ENCODE measurements at regions not wholly inside any gene's neighbourhood (a gene's known extent, or its start where the extent isn't known, plus 50 kb on each side); places are given as distances from the start of the nearest gene placed in this dataset.

DNA sequence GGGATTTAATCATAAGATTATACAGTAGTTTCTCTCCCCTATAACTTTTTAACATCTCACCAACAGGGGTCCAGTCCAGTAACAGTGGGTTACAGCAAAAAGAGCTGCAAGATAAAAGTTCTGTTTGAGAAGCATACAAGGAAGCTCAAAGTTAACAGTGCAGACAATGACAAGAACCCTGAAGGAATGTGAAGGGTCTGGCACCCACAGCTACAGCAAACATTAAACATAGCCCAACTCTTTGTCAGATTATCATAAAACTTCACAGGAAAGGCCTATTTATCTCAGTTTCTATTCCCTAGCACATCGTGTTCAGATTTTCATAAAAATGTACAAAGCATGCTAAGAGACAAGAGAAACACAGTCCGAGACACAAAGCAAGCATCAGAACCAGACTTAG lies 309.4 kb downstream of the DIRAS2 start:
- no peak for DNase-seq

DNA sequence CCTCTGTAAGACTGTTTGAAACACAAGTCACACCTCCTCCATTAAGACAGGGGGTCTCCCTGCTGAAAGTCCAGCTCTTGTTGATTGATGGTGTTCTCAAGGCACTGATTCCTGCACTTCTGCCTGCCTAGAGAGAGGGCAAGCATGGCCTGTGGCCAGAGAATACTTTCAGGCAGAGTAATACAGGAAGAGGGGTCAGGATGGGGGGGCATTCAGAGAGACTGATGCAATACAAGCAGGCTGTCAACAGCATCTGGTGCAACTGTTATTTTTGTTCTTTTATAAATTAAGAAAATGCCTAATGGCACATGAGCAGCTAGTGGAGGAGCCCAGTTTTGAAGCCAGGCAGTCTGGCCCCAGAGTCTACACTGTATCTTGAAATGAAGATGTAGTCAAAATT lies 302.2 kb downstream of the DIRAS2 start:
- DNase-seq: no peak

DNA sequence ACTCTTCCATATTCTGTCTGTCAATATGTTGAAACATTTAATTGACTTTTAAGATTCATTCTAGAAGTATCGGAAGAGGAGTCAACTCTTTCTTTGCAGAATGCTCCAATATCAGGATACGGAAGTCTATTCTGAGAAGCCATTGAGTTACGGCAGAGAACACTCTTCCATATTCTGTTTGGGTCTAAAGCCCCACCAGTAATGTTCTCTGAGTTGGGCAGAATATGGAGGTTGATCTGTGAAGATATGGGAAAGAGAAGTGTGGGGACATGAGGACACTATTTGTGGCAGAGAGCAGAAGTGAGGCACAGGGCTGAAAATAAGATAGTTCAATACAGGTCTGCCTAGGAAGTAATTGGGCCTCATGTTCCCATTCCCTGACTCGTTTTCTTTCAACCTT lies 300.0 kb downstream of the DIRAS2 start:
- no peak for DNase-seq

DNA sequence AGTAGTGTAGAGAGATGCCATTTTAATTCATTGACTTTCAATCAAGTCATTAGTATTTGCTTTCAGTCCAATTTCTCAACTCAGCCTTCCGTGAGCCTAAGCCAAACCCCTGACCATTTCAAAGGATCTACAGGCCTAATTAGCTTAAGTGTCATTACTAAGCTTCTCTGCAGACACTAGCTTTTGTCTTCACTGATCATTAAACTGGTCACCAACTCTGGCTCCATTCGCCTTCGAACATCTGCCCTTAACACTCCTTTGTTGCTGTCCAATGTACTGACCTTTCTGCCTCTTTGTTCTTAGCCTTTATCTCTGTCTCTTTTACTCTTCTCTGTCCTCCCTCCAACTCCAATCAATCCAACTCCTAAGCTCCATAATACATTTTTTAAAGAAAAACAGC lies 299.3 kb downstream of the DIRAS2 start:
- no peak for DNase-seq

DNA sequence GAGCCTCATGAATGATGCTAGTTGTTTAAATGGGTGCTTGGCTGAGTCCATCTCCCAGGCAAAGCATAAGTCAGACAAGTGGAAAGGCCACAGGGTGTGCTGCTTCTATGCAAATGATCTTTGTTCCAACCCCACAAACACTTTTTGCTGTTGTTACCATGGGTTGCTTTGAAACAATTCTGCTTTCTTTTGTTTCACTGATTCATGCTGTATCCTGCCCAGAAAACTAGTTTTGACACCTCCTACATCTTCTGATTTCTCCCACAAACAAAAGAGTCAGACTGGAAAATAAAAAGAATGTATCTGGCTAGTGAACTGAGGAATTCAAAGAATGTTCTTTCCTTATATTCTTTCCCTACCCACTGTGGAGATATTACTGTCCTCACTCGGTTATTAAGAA lies 298.6 kb downstream of the DIRAS2 start:
- peak; percentile 6 for DNase-seq

DNA sequence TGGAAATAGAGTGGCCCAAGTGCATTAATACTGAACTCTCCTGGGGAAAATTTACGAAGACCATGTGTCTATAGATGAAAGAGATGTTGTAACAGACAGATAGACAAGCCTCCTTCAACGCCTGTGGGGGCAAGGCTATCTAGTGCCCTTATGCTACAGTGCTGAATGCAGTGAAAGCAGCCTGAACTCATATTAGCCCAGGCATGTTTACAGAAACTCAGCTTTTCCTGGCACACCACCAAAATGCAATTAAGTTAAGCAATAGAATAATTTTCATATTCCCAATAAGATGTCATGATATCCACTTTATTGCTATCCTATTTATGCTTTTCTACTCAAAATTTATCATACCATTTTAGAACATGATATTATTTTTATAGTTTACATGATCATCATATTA lies 277.0 kb downstream of the DIRAS2 start:
- DNase-seq: no peak

DNA sequence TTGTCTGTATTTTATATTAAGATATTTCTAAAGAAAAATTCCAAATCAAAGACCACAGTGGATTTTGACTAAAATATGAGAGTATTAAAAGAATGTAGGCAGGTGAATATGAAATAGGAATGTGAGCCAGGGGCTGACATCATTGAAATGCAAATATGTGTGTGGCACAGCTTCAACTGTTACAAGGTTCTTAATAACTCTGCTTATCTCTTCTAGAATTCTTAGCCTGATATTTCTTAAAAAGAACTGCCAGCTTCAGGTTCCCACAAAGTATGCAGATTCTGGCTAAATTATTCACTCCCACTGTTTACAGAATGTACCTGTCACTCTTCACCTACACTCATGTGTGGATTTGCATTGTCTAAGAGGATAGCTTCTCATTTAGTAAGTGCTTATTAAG lies 274.4 kb downstream of the DIRAS2 start:
- no peak for DNase-seq

DNA sequence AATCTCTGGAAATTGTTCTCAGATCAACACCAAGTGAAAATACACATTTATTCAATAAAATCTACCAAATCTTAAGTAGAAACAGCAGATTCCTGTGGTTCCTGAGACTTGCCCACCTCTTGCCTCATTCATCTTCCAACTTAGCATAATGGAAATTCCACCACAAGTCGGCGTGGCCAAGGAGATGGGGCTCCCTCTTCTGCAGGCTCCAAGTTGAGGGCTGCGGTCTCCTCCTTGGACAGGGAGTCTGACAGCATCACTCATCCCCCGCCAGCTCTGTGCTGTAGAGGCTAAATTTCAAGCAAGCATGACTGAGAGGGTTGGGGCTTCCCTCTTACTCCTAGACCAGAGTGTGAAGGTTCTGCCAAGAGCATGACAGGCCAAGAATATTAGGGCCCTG lies 273.7 kb downstream of the DIRAS2 start:
- DNase-seq: no peak

DNA sequence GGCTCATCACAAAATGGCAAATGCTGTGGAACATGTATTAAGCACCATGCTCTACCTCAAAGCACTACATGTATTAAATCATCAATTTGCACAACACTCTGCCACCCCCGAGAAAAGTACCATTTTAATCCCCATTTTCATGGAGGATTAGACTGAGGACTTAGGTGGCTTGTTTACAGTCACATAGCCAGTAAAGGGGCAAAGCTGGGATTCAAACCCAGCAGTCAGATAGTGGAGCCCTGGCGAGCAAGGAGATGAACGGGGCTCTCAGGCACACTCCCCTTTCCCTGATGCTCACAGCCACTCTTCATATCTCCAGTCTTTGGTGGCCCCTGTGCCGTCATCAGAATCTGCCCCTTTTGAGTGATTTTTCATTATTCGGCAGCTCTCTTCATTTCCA lies 262.9 kb downstream of the DIRAS2 start:
- no peak for DNase-seq

DNA sequence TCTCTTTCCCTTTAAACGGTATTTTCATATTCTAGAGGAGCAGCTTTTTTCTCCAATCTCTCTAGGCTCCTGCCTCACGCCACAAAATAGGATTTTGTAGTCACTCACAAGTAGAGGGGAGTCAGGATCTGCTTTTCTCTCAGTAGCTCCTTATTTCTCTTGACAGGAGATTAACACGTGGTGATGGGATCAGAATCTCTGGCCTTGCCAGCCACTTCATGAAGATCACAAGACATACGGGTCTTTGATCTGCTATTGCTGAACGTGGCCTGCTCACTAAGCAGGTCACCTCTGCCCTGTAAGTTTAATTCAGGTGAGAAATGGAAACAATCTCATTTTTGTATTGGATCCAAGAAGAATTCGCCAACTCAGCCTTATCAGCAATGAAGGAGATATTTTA lies 257.5 kb downstream of the DIRAS2 start:
- no peak for DNase-seq

DNA sequence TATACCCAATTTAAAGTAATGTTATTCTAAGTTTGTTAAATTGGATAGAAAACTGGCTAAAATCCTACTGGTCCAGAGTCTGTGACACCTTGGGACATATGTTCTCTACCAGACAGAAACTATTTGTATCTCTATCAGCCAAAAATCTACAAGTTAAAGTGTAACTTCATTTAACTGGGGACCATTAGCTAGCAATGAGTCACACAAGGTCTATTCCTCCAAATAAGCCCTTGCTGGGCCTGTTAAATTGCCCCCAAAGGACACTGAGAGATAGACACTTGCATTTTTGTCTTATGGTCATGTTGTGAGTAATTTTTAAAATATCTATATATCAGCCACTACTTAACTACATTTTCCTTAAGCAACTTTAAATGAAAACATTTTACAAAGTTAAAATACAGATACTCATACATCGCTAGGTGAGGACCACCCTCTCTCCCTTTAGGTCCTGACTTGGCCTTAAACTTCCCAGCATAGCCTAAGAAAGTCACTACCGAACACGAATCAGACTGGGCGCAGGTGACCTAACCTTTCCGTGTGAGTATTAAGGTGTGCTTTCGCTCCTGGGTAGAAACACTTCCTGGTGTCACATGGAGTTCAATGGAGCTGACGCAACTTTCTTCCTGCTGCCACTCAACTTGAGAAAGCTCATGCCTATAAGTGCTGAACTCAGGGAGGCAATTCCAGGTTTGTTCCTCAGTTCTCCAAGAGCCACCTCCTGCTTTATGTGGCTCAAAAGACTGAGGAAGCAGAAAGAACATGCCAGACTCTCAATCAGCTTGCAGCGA lies 249.1 kb downstream of the DIRAS2 start:
- DNase-seq: no peak

DNA sequence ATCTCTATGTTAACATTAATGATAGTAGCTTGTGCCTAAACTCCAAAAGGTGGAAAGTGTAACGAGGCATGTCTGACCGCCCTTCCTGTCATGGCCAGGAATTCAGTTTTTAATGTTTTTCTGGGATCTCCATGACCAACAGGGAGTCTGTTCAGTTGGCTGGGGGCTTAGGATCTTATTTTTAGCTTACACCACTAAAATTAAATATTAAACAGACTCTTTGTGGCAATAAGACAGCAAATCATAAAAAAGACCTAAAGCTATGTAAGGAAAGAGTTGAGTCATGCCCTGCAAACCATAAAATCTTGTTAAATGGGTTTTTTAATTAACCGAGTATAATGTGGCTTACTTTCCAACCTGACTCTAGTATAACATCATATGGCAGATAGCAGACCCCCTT lies 247.8 kb downstream of the DIRAS2 start:
- DNase-seq: no peak

DNA sequence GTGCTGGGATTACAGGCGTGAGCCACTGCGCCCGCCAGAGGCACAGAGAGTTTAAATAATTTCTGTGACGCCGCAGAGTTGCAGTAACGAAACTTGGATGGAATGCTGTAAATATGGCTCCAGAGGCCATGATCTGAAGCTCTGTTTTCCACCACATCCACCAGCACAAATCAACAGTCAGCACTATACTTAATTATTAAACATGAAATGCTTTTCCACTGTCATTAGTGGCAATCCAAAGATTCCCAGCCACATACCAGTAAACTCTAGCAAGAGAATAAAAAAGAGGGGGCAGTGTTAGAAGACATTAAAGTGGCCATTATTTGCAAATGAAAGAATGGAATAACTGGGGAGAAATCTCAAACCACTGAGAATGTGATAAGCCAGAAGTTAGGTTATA lies 242.5 kb downstream of the DIRAS2 start:
- DNase-seq: no peak

DNA sequence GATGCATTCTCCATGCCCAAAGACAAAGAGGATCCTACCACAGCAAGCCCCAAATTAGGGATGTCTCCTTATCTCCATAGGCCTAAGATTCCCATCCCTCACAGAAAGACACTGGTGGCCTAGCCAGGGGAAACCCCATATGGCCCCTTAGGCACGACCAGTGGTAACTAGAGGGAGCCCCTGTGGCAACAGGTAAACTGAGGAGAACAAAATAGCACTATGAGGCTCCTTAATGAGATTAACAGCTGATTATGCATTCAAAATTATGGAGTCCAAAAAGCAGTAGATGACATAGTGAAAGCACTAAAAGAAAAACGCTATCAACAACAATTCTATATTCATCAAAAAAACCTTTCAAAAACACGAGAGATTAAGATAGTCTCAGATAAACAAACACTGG lies 234.0 kb downstream of the DIRAS2 start:
- no peak for DNase-seq

DNA sequence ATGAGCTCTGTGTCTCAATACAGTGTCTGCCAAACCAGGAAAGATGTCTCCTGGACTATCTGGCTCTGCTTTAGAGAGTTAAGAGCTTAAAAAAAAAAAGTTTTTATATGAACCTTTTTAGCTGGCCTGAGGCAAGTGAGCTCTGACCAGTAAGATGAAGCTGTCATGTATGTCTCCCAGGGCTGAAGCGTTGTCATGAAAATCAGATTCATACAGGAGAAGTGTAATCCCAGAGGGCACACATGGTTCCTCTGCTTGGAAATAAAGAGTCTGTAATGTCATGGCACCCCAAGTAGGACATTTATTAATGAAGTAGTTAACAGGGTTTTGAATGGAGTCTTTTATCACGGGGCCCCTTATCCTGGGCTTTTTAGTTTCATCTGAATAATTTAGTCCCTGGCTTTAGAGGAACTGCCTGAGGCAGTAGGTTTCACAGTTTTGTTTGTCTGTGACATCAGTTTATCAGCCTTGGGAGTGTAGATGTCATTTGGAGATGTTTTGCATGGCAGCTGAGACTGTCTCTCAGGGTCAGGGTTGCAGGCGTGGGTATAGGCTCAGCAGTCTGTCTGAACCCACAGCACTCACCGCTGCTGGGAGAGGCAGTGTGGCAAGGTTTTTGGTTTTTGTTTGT lies 223.3 kb downstream of the DIRAS2 start:
- DNase-seq: no peak

DNA sequence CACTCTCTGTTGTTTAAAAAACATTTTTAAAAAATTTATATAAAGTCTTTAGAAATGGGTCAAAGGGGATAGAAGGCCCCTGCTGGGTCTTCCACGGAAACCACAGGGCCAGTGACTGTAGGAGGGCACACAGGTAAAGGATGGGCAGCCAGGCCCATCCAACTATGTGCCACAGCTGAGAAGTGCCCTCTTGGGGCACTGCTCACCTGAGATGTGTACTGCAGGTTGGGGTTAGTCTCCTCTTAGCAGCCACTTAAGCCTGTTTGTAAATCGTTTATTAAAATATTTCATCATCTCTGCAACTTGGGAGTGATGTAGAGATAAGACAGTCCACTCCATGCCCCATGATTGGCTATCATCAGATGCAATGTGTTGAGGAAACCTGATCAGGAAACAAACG lies 222.4 kb downstream of the DIRAS2 start:
- DNase-seq: no peak

DNA sequence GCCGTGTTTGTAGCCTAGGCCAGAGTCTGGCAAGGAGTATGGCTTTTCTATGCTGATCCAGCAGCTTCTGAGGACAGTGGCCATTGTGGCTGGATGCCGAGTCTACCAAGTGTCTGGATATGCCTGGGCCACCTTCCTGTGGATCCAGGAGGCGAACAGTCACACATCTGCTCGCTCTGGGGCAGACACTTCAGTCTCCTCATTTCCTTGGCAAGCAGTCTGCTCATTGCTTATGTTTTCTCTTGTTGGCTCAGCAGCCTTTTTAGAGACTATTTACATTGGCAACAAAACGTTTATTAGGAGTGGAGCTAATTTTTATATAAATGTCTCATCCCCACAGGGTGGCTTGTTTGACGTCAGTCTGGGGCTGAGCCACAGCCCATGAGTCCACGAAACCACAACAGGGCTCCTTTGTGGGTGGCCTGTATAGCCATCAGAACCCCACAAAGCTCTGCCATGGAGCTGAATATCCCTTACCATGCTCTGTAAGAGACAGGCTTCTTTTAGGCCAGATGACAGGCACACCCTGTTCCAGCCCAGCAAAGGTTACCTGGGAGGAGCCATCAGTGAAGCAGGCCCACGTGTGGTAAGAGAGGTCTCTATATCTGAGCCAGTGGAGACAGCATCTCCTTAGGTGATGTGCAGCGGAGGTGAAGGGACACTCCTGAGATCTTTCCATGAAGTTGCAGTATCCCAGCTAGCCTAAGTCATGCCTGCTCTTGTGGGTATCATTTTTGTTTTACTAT lies 221.7 kb downstream of the DIRAS2 start:
- no peak for DNase-seq

DNA sequence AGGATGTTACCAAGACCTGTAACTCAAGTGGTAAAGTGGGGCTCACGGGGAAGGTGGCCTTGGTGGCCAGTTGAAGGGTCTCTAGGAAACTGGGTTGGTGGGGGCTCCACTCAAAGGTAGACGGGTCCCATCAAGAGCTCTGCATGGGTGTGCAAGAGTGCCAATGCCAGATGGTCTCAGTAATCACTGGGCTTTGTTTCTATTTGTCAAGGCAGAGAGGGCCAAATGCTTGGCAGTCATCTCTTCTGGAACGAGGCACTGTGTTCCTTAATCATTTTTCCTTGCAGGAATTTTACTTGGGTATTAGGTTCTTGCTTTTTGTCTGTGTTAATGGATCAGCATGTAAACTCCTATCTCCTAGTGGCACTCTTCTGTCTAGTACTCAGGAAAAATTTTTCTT lies 220.8 kb downstream of the DIRAS2 start:
- no peak for DNase-seq

DNA sequence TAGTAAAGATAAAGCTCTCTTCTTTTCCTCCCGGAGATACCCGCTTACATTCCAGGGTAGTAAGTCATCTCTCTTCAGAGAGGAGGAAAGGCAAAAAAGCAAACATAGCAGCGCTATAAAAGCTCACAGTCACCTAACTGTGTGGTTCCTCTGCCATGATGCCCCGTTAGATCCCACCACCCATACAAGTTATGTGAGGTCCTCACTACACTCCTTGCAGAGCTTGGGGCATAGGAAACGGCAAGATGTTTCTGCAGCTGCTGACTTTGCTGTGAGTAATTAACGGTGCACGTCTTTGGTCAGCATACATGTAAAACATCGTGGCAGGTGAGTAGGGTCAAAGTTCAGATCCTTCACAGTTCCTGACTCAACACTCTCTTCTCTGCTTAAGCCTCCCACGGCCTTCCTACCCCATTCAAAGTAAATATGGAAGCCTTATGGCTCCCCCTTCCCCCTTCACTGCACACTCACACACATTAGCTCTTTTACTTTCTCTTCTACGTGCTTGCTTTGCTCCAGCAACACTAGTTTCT lies 218.9 kb downstream of the DIRAS2 start:
- no peak for DNase-seq

DNA sequence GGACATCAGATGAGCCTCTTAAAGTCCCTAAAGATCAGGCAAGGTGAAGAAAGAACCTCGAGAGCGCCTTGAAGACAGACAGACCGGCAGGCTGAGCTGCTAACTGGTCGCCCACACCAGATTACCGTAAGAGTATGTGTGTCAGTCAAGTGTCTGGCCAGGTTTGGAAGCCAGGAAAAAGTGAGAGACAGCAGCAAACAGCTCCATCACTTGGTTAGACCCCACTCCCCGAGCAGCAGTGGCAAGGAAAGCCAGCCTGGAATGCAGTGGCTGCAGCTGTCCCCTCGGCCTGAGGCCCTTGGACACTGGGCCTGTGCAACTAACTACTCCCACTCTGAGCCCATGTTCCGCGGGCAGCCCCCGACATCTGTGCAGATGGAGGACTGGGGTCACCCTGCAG lies 214.1 kb downstream of the DIRAS2 start:
- DNase-seq: no peak

DNA sequence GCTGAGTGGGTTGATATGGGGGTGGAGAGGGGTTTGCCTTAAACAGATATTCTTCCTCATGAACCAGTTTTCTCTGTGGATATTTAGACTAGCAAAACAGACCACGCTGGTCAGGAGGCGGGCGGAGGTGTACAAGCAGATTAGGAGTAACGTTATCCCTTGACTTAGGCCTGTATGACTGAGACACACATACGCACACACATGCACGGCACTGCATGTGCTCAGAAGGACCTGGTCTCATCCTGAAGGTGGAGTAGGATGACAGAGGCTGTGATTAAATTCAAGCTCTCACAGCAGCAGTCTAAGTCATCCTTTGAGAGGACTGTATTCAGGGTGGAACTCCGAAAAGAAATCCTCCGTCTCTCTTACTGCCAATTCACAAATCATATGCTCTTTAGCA lies 209.7 kb downstream of the DIRAS2 start:
- DNase-seq: no peak

DNA sequence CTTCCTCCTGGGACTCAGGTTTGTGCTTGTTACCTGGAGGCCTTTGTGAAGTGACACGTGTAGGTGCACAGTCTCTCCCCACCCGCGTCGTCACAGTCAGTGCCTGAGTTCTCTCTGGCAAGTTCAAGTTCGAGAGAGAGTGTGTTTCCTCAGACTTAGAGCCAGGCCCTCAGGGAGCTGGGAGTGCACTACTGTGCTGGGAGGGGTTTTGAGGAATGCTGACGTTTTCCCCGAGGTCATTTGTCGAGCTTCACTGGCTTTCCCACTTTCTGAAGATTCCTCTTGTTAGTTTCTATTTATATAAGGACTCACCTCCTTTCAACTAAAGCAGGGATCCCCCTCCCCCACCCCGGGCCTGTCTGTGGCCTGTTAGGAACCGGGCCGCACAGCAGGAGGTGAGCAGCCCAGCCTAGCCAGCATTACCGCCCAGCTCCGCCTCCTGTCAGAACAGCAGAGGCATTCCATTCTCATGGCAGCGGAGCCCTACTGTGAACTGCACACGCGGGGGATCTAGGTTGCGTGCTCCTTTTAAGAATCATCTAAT lies 209.2 kb downstream of the DIRAS2 start:
- no peak for DNase-seq

DNA sequence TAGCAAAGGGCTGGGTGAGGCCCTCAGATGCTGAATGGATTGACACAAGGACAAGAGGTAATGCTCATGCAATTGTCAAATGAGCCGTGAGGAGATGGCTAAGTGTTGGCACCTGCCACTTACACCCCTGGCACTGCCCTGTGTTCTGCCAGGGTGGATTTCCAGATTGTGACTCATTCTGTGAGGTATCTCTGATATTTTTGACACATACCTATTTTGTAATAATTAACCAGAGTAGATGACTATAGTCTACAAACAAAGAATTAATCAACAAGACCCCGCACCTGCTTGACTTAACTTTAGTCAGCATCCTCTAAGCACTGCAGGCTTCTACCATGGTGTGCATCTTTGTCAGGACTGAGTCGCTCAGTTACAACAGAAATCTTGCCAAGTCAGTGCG lies 200.8 kb downstream of the DIRAS2 start:
- DNase-seq: no peak
